ENCODE measurements at regions not wholly inside any gene's neighbourhood (a gene's known extent, or its start where the extent isn't known, plus 50 kb on each side); places are given as distances from the start of the nearest gene placed in this dataset.

DNA sequence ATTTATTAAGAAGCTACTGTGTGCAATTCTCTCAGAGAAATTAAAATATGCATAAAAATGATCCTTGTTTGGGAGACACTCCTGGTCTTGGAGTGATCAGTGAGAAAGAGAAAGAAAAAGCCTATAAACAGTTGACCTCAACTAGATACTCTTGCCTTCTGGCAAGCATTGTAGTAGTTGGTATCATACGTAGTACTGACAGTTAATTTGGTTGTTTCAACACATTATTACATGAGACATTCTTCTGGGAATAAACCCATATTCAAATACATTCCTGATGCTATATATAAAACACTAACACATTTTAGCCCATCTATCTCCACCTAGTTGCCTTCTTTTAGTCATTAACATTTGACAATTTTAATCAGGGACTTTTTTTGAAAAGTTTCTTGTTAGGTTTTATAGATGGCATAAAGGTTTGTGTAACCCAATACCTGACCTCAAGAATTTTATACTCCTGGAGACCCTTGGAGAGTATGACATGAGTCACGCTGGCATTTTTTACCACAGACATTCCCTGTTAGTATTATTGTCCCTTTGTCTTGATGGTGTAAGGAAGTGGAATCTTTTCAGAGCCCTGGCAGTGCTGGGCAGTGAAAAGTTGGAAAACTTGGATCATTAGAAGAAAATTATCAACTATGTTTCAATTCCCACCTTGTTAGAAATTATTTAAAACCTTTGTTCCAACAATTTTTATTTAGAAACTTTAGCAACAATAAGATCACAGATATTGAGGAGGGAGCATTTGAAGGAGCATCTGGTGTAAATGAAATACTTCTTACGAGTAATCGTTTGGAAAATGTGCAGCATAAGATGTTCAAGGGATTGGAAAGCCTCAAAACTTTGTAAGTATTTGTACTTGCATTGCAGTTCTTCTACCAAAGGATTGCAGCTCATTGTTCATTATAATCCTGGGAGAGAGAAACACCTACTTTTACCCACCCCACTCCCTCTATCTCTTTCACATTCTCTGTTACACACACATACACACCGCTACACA is 167.1 kb upstream of the PACRGL start:
- Histone ChIP-seq H3K36me3 (no peaks in the 10 kb centered on the region), H3K4me3 (no peak overlapping the region), H3K27me3 (no peaks in the 10 kb centered on the region), H3K27ac (no peak overlapping the region), H3K4me1 (no peaks in the 10 kb centered on the region), H3K9me3 (no peaks in the 10 kb centered on the region)
- WGBS, 2 donors: 81 to 87% methylated on average over 5 of the region's 5 CpGs
- intact Hi-C loops (cut with DNase I): loop anchor here in 1 of 3 donors (10.0 kb wide), 1 partner anchor 118 kb away; no protein-coding TSS in a partner anchor
- no peak for DNase-seq
- no peak for TF ChIP-seq CTCF (IDR thresholded peaks at IDR 0.05)
- no peak for FAIRE-seq
- no peak for ATAC-seq

DNA sequence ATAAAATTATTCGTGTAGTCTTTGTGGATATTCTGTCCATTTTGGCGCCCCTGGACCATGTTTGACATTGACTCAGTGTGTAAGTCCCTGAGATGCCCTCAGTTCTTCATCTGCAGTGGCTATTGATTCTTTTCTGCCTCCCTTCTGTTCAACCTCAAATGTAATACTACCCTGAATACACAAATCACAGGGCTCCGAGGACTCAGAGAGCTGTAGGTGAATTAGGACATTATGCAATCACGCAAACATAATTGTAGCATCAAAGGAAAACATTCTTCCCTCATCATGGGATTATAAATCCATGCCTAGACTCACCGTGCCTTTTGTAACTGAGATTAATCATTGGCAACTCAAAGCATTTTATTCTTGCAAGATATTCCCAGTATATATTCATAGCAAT is 161.4 kb upstream of the PACRGL start:
- Histone ChIP-seq H3K36me3 (no peaks in the 10 kb centered on the region), H3K4me3 (no peak overlapping the region), H3K9me3 (no peaks in the 10 kb centered on the region), H3K4me1 (no peaks in the 10 kb centered on the region), H3K27me3 (no peaks in the 10 kb centered on the region), H3K27ac (no peak overlapping the region)
- WGBS, 2 donors: 51 to 56% methylated on average over 5 of the region's 5 CpGs
- no peak for TF ChIP-seq CTCF (IDR thresholded peaks at IDR 0.05)
- ATAC-seq: no peak
- FAIRE-seq: no peak
- DNase-seq: no peak
- intact Hi-C loops (cut with DNase I): loop anchor here in 1 of 3 donors (10.0 kb wide), 1 partner anchor 124 kb away; no protein-coding TSS in a partner anchor

DNA sequence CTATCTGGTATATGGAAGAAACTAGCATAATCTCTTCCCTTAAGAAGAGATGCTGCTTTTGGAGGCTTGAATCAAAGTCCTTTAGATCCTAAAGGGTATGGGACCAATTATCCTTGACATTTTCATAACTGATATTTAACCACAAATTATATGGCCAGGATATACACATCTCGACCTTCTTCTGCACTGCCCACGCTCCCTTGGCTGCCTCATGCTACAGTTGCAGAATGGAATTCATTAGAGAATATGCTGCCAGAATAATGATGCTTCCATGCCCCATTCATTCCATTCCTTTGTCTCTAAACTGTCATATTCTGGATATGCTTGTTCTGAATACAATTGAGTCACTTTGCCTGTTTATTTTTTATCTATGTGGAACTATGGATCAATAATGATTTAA is 157.1 kb upstream of the PACRGL start:
- Histone ChIP-seq H3K27me3 (no peaks in the 10 kb centered on the region), H3K4me3 (no peak overlapping the region), H3K4me1 (no peaks in the 10 kb centered on the region), H3K9me3 (no peaks in the 10 kb centered on the region), H3K27ac (no peak overlapping the region), H3K36me3 (no peaks in the 10 kb centered on the region)
- TF ChIP-seq CTCF (IDR thresholded peaks at IDR 0.05): no peak
- intact Hi-C loops (cut with DNase I): loop anchor here in 2 of 3 donors (10.0 kb wide), 2 partner anchors 118 to 128 kb away; no protein-coding TSS in a partner anchor
- WGBS, 2 donors: 49 to 64% methylated on average over 2 of the region's 2 CpGs
- ATAC-seq (no peak), FAIRE-seq (no peak), DNase-seq (no peak)

DNA sequence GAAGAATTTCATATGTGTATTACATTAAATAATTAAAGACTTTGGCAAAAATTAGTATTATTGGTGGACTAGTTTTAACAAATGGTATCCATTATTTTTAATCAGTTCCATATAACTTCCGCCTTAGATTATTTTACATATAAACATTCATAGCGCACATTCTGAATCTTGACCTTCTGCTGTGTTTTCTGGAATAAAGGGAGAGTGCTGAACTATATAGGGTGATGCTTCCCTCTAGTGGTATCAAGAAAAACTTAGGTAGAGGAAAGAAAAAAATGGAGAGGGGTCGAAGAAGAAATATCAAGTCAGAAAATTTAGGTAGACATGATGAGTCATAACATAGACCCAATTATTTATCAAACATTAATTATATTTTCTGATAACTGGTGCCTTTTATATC is 155.6 kb upstream of the PACRGL start:
- FAIRE-seq (peak; percentile 97), ATAC-seq (peak; percentile 48 to 83 (median 78)), DNase-seq (no peak)
- Histone ChIP-seq H3K36me3 (no peaks in the 10 kb centered on the region), H3K9me3 (no peaks in the 10 kb centered on the region), H3K4me1 (no peaks in the 10 kb centered on the region), H3K27ac (no peak overlapping the region), H3K4me3 (no peak overlapping the region), H3K27me3 (no peaks in the 10 kb centered on the region)
- peak in 3 of 4 donors; percentile 38 to 51 (median 51) for TF ChIP-seq CTCF (IDR thresholded peaks at IDR 0.05)
- intact Hi-C loops (cut with DNase I): loop anchor here in 2 of 3 donors (10.0 kb wide), 2 partner anchors 120 to 130 kb away; no protein-coding TSS in a partner anchor
- WGBS, 2 donors: 8 to 11% methylated on average over 3 of the region's 3 CpGs

- DNase-seq: no peak
- 68 to 71% methylated on average over 5 of the region's 5 CpGs for WGBS, 2 donors
- no peak overlapping the region for H3K27ac ChIP-seq
- no peaks in the 10 kb centered on the region for H3K27me3 ChIP-seq
- no peak overlapping the region for H3K4me3 ChIP-seq
- intact Hi-C loops (cut with DNase I): no loop called here
- no peaks in the 10 kb centered on the region for H3K36me3 ChIP-seq
- TF ChIP-seq CTCF (IDR thresholded peaks at IDR 0.05): no peak
- no peaks in the 10 kb centered on the region for H3K4me1 ChIP-seq
- no peak for FAIRE-seq
- ATAC-seq: no peak
- H3K9me3 ChIP-seq: no peaks in the 10 kb centered on the region
Measured at GRCh38 chr4:20552004-20552403, 148.3 kb upstream of the PACRGL start.

All from pancreas (tissue), 10 donors.